ENCODE measurements at regions not wholly inside any gene's neighbourhood (a gene's known extent, or its start where the extent isn't known, plus 50 kb on each side); places are given as distances from the start of the nearest gene placed in this dataset.

DNA sequence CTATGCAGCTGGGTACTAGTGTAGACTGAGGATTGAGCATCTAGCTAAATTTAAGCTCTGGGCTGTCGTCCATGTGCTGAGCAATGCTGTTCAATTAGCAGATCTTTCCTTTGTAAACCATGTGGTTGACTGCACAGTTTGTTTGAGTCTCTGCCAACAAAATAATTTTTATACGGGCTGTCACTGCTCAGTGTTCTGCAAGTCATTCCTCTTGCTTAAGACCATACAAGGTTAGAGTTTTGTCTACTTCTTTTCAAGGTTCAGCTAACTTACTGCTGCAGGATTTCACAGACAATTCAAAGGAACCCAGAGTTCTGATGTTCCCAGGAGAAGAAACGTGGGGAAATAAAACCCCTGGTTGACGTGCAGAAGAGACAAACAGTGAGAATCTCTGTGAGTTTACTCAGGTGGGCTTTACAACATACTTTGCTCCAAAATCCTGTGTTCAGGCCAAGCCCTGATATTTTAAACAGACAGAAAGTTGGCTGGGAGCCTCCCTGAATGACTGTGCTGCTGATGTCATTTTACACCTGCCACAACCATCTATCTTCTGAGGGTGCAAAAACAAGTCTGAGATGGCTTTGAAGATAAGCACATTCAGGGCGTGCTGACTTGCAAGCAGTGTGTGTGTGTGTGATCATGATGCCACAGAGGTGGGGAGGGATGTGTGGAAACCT is 177.1 kb upstream of the SVIL start:
- Histone ChIP-seq H3K14ac (ENCODE audit: insufficient read depth, low read length) (no peak overlapping the region), H2AK5ac (ENCODE audit: insufficient read length, low read length) (no peak overlapping the region), H4K5ac (ENCODE audit: insufficient read length, low read depth, low read length) (no peak overlapping the region), H3K9ac (ENCODE audit: extremely low read depth, insufficient read length, low read length) (no peak overlapping the region), H3K27me3 (ENCODE audit: insufficient read depth, low read length) (no peaks in the 10 kb centered on the region), H2BK20ac (ENCODE audit: low read depth, low read length, poor library complexity, severe bottlenecking) (no peak overlapping the region), H2BK5ac (ENCODE audit: insufficient read length, low read length) (no peak overlapping the region), H3K23me2 (ENCODE audit: insufficient read length, low read depth, low read length, poor library complexity, severe bottlenecking) (peaks cover 3% of the 10 kb centered on the region), H3K9me3 (ENCODE audit: control insufficient read depth, low read depth, low read length) (no peaks in the 10 kb centered on the region), H3K4ac (ENCODE audit: low read depth, low read length) (no peak overlapping the region), H3K79me2 (ENCODE audit: insufficient read depth, low read length) (no peaks in the 10 kb centered on the region), H3K56ac (ENCODE audit: insufficient read length, low read depth, low read length) (no peak overlapping the region), H4K8ac (replicated peaks; ENCODE audit: insufficient read length, low read depth, low read length) (no peak overlapping the region), H3K4me1 (ENCODE audit: insufficient read depth, low read length) (no peaks in the 10 kb centered on the region), H4K20me1 (ENCODE audit: control insufficient read depth, insufficient read depth, insufficient read length) (no peaks in the 10 kb centered on the region), H2AFZ (ENCODE audit: low read length) (no peak overlapping the region), H3T11ph (ENCODE audit: low read length) (no peak overlapping the region), H2BK120ac (ENCODE audit: low read depth, low read length, poor library complexity, severe bottlenecking) (no peak overlapping the region), H3K79me1 (ENCODE audit: insufficient read depth, low read depth, low read length, poor library complexity, severe bottlenecking) (no peaks in the 10 kb centered on the region), H3K27ac (ENCODE audit: insufficient read length, low read depth, low read length) (no peak overlapping the region), H3K4me2 (ENCODE audit: insufficient read depth, insufficient read length, low read length) (no peak overlapping the region), H3K23ac (ENCODE audit: insufficient read length, low read depth, low read length) (no peak overlapping the region), H2BK15ac (ENCODE audit: low read depth, low read length) (no peak overlapping the region), H3K18ac (ENCODE audit: insufficient read length, low read depth, low read length) (no peak overlapping the region), H4K91ac (ENCODE audit: insufficient read length, low read depth, low read length) (no peak overlapping the region), H2BK12ac (ENCODE audit: insufficient read length, low read depth, low read length) (no peak overlapping the region)
- Mint-ChIP-seq H3K4me3 (no peak overlapping the region), H3K27ac (no peak overlapping the region), H3K27me3 (ENCODE audit: low read depth) (peaks cover 20% of the 10 kb centered on the region), H3K9me3 (no peaks in the 10 kb centered on the region), H3K36me3 (ENCODE audit: insufficient read depth in 1 of 3, low read depth in 3 of 3) (no peaks in the 10 kb centered on the region), H3K4me1 (peaks cover 0 to 3% of the 10 kb centered on the region in 2 experiments; a peak in 1 of 4 replicates)
- no peak for DNase-seq
- WGBS (ENCODE audit: extremely low coverage, insufficient read length, low lambda C conversion rate), result no CpG with 5 or more reads among the region's 5 CpGs
- no peak for TF ChIP-seq CTCF (conservative IDR thresholded peaks at IDR 0.05)
